ENCODE measurements at regions not wholly inside any gene's neighbourhood (a gene's known extent, or its start where the extent isn't known, plus 50 kb on each side); places are given as distances from the start of the nearest gene placed in this dataset.

DNA sequence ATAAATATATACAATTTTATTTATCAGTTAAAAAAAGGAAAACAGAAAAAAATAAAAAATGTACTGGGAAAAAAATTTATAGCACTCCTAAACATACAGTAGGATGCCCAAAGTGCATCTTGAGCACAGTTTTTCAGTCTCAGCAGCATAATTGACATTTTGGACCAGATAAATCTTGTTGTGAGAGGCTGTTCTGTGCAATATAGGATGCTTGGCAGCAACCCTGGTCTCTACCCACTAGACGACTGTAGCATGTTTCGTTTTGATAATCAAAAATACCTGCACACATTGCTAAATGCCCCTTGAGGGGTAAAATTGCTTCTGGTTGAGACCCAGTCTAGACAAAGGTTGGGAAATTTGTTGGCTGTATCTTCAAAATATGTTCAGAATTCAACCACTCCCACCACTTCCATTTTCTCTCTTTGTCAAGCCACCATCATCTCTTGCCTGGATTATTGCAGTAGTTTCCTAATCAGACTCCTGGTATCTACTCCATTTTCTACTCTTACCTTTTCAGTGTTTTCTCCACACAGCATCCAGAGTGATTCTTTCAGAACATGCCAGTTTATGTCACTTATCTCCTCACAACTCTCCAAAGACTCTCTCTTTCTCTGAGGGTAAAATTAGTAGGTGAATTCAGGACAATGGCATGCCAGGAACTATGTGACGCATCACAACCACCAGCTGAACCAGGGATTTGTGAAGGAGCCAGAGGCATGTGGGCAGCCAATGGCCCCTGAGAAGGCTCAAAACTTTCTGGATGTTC, 91.4 kb downstream of the GPR85 start:
- Histone ChIP-seq H3K9me3 (no peaks in the 10 kb centered on the region), H3K36me3 (ENCODE audit: control insufficient read depth in 2 of 2, extremely low read depth in 1 of 2, insufficient read depth in 1 of 2, low read length in 1 of 2) (no peaks in the 10 kb centered on the region), H3K4me3 (ENCODE audit: control insufficient read depth in 1 of 2, extremely low read depth in 1 of 2, low read length in 1 of 2) (no peak overlapping the region), H3K4me1 (ENCODE audit: control insufficient read depth in 1 of 2, extremely low read depth in 1 of 2, insufficient read depth in 2 of 2, low read length in 2 of 2) (no peaks in the 10 kb centered on the region), H3K27ac (ENCODE audit: low read length) (no peak overlapping the region), H3K27me3 (replicated peaks in 1 of 2; ENCODE audit: control insufficient read depth in 2 of 2, extremely low read depth in 1 of 2, insufficient read depth in 2 of 2, low read length in 1 of 2) (no peaks in the 10 kb centered on the region)
- H3K4me1 Mint-ChIP-seq = no peaks in the 10 kb centered on the region
- no peak for ATAC-seq (replicated peaks in 1 of 4)
- ChIA-PET CTCF (interaction anchor here in 1 of 2 donors (0.7 kb wide), 1 partner anchor 232 kb away, joined by 3 read pairs; no protein-coding TSS in a partner anchor), POLR2A (interaction anchor here in 1 of 2 donors (0.6 kb wide), 1 partner anchor 1102 kb away, joined by 3 read pairs; no protein-coding TSS in a partner anchor)
- H3K4me3 Mint-ChIP-seq = no peak overlapping the region
- WGBS (ENCODE audit: insufficient coverage) = 83% methylated on average over 1 of the region's 3 CpGs
- no peak for DNase-seq
- H3K36me3 Mint-ChIP-seq = no peaks in the 10 kb centered on the region
- no peak overlapping the region for H3K27ac Mint-ChIP-seq
- no peaks in the 10 kb centered on the region for H3K9me3 Mint-ChIP-seq
- H3K27me3 Mint-ChIP-seq = peaks cover 4 to 15% of the 10 kb centered on the region in 2 donors

DNA sequence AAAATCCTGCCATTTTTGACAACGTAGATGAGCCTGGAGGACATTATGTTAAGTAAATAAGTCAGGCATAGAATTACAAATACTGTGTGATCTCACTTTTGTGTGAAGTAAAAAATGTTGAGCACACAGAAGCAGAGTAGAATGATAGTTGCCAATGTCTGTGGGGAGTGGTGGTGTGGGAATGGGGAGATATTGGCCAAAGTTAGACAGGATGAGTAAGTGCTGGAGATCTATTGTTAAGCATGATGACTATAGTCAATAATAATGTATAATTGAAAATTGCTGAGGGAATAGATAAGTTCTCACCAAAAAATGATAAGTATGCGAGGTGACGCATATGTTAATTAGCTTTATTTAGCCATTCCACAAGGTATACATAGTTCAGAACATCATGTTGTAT, 92.0 kb downstream of the GPR85 start:
- ChIA-PET CTCF (no interaction called here), POLR2A (no interaction called here)
- no peak overlapping the region for H3K27ac Mint-ChIP-seq
- H3K9me3 Mint-ChIP-seq = no peaks in the 10 kb centered on the region
- no peak overlapping the region for H3K4me3 Mint-ChIP-seq
- H3K27me3 Mint-ChIP-seq = peaks cover 4 to 15% of the 10 kb centered on the region in 2 donors
- Histone ChIP-seq H3K4me1 (ENCODE audit: control insufficient read depth in 1 of 2, extremely low read depth in 1 of 2, insufficient read depth in 2 of 2, low read length in 2 of 2) (no peaks in the 10 kb centered on the region), H3K27ac (ENCODE audit: low read length) (no peak overlapping the region), H3K9me3 (no peaks in the 10 kb centered on the region), H3K27me3 (replicated peaks in 1 of 2; ENCODE audit: control insufficient read depth in 2 of 2, extremely low read depth in 1 of 2, insufficient read depth in 2 of 2, low read length in 1 of 2) (no peaks in the 10 kb centered on the region), H3K36me3 (ENCODE audit: control insufficient read depth in 2 of 2, extremely low read depth in 1 of 2, insufficient read depth in 1 of 2, low read length in 1 of 2) (no peaks in the 10 kb centered on the region), H3K4me3 (ENCODE audit: control insufficient read depth in 1 of 2, extremely low read depth in 1 of 2, low read length in 1 of 2) (no peak overlapping the region)
- no peak for ATAC-seq (replicated peaks in 1 of 4)
- no peaks in the 10 kb centered on the region for H3K36me3 Mint-ChIP-seq
- DNase-seq = no peak
- no peaks in the 10 kb centered on the region for H3K4me1 Mint-ChIP-seq
- WGBS (ENCODE audit: insufficient coverage) = 70% methylated on average over 1 of the region's 3 CpGs

DNA sequence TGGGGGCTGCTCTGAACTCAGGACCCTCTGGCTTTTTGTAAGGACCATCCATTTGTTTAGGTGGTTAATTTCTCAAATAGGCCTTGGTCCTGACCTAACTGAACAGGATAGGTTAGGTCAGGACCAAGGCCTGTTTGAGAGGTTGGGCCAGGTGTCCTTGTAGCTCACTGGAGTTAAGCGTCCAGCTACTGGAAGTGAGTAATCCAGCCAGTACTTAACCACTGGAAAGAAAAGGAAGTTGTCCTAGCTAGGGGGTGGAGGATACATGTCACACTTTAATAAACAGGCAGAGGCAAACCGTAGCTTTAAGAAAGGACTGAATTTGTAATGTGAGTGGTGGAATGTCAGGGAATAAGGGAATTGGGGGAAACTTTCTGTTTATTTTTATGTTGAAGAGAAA, 96.0 kb downstream of the GPR85 start:
- ChIA-PET CTCF (no interaction called here), POLR2A (no interaction called here)
- Histone ChIP-seq H3K4me3 (ENCODE audit: control insufficient read depth in 1 of 2, extremely low read depth in 1 of 2, low read length in 1 of 2) (no peak overlapping the region), H3K9me3 (no peaks in the 10 kb centered on the region), H3K36me3 (ENCODE audit: control insufficient read depth in 2 of 2, extremely low read depth in 1 of 2, insufficient read depth in 1 of 2, low read length in 1 of 2) (no peaks in the 10 kb centered on the region), H3K4me1 (ENCODE audit: control insufficient read depth in 1 of 2, extremely low read depth in 1 of 2, insufficient read depth in 2 of 2, low read length in 2 of 2) (no peaks in the 10 kb centered on the region), H3K27me3 (replicated peaks in 1 of 2; ENCODE audit: control insufficient read depth in 2 of 2, extremely low read depth in 1 of 2, insufficient read depth in 2 of 2, low read length in 1 of 2) (no peaks in the 10 kb centered on the region), H3K27ac (ENCODE audit: low read length) (no peak overlapping the region)
- Mint-ChIP-seq H3K4me3 (no peak overlapping the region), H3K9me3 (no peaks in the 10 kb centered on the region), H3K4me1 (no peaks in the 10 kb centered on the region), H3K36me3 (no peaks in the 10 kb centered on the region), H3K27ac (no peak overlapping the region), H3K27me3 (peaks cover 13 to 24% of the 10 kb centered on the region in 2 donors)
- DNase-seq (no peak), ATAC-seq (replicated peaks in 1 of 4) (no peak)
- 33% methylated on average over 1 of the region's 2 CpGs for WGBS (ENCODE audit: insufficient coverage)

DNA sequence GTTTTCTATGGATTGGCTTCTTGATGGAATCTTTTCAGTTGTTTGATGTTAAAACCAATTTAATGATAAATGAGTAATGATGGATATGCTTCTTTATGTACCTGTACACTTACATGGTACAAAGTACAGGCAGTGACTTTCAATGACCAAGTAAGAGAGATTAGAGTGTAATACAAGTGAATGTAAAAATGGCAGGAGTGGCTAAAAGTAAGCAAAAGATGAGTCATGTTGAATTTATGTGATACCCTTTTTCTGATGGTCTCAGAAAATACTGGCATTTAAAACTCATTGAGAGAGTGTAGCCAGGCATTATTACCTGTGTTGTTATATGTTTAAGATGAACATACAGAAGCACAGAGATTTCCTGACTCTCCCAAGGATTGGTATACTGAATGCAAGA, 97.1 kb downstream of the GPR85 start:
- ATAC-seq (replicated peaks in 1 of 4) = no peak

DNA sequence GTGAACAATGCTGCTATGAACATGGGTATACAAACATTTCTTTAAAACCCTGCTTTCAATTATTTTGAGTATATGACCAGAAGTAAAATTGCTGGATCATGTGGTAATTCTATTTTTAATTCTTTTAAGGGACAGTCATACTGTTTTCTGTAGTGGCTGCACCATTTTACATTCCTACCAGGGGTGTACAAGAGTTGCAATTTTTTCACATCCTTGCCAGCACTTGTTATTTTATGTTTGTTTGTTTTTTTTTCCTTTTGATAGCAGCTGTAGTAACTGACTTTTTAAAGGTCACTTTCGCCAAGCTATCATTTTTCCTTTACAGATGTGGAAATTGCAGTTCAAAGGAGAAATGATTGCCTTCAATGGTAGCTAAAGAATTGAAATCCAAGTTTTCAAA, 99.5 kb downstream of the GPR85 start:
- no peaks in the 10 kb centered on the region for H3K36me3 ChIP-seq (ENCODE audit: control insufficient read depth in 2 of 2, extremely low read depth in 1 of 2, insufficient read depth in 1 of 2, low read length in 1 of 2)
- DNase-seq = no peak
- no peak overlapping the region for H3K4me3 ChIP-seq (ENCODE audit: control insufficient read depth in 1 of 2, extremely low read depth in 1 of 2, low read length in 1 of 2)
- H3K4me3 Mint-ChIP-seq = no peak overlapping the region
- no peaks in the 10 kb centered on the region for H3K36me3 Mint-ChIP-seq
- H3K4me1 ChIP-seq (ENCODE audit: control insufficient read depth in 1 of 2, extremely low read depth in 1 of 2, insufficient read depth in 2 of 2, low read length in 2 of 2) = no peaks in the 10 kb centered on the region
- H3K9me3 ChIP-seq = no peaks in the 10 kb centered on the region
- ChIA-PET POLR2A (no interaction called here), CTCF (no interaction called here)
- H3K27me3 Mint-ChIP-seq = peaks cover 14 to 21% of the 10 kb centered on the region in 2 donors
- no peaks in the 10 kb centered on the region for H3K4me1 Mint-ChIP-seq
- WGBS (ENCODE audit: insufficient coverage) = no CpG with 5 or more reads among the region's 1 CpG
- ATAC-seq (replicated peaks in 1 of 4) = no peak
- no peaks in the 10 kb centered on the region for H3K9me3 Mint-ChIP-seq
- no peaks in the 10 kb centered on the region for H3K27me3 ChIP-seq (replicated peaks in 1 of 2; ENCODE audit: control insufficient read depth in 2 of 2, extremely low read depth in 1 of 2, insufficient read depth in 2 of 2, low read length in 1 of 2)
- H3K27ac Mint-ChIP-seq = no peak overlapping the region
- H3K27ac ChIP-seq (ENCODE audit: low read length) = no peak overlapping the region

More for the DNA sequence above, 97.1 kb downstream of the GPR85 start:
- H3K36me3 Mint-ChIP-seq = no peaks in the 10 kb centered on the region
- DNase-seq = no peak
- no peaks in the 10 kb centered on the region for H3K9me3 Mint-ChIP-seq
- H3K4me3 Mint-ChIP-seq = no peak overlapping the region
- no peaks in the 10 kb centered on the region for H3K4me1 ChIP-seq (ENCODE audit: control insufficient read depth in 1 of 2, extremely low read depth in 1 of 2, insufficient read depth in 2 of 2, low read length in 2 of 2)
- H3K4me1 Mint-ChIP-seq = no peaks in the 10 kb centered on the region
- H3K9me3 ChIP-seq = no peaks in the 10 kb centered on the region
- no peak overlapping the region for H3K27ac Mint-ChIP-seq
- H3K36me3 ChIP-seq (ENCODE audit: control insufficient read depth in 2 of 2, extremely low read depth in 1 of 2, insufficient read depth in 1 of 2, low read length in 1 of 2) = no peaks in the 10 kb centered on the region
- no peak overlapping the region for H3K4me3 ChIP-seq (ENCODE audit: control insufficient read depth in 1 of 2, extremely low read depth in 1 of 2, low read length in 1 of 2)
- ChIA-PET POLR2A (no interaction called here), CTCF (no interaction called here)
- H3K27ac ChIP-seq (ENCODE audit: low read length) = no peak overlapping the region
- H3K27me3 Mint-ChIP-seq = peaks cover 14 to 24% of the 10 kb centered on the region in 2 donors
- H3K27me3 ChIP-seq (replicated peaks in 1 of 2; ENCODE audit: control insufficient read depth in 2 of 2, extremely low read depth in 1 of 2, insufficient read depth in 2 of 2, low read length in 1 of 2) = no peaks in the 10 kb centered on the region

DNA sequence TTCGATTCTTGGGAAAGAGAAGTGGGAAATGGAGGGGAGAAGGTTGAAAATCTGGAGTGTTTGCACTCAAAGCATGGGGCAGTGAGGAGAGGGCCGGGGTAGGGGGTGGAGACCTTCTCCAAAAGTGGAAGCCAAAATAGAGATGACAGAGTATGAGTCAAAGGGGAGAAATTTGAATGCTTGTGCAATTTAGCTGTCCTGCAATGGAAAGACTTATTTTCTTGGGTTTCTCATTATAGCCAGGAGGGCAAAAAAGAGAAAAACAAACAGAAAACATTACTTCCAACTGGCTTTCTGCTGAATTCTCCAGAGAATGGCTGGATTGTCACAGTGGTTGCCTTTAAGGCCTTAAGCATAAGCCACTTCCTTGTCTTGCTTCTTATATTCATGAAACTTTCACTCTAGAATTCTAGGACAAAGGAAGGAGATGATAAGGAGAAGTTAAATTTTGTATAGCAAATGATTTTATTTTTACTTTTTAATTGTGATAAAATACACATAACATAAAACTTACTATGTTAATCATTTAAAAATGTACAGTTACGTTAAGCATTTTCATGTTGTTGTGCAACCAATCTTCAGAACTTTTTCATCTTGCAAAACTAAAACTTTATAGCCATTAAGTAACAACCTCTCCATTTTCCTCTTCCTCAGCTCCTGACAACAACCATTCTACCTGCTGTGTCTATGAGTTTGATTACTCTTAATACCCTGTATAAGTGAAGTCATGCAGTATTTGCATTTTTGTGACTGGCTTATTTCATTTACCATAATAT, 100.2 kb downstream of the GPR85 start:
- CTCF ChIA-PET = no interaction called here
- H3K27me3 Mint-ChIP-seq = peaks cover 14 to 21% of the 10 kb centered on the region in 2 donors

More for the DNA sequence above, 100.2 kb downstream of the GPR85 start:
- ATAC-seq (replicated peaks in 1 of 4) (no peak), DNase-seq (no peak)
- no peak overlapping the region for H3K4me3 Mint-ChIP-seq
- 31% methylated on average over 2 of the region's 3 CpGs for WGBS (ENCODE audit: insufficient coverage)
- H3K36me3 ChIP-seq (ENCODE audit: control insufficient read depth in 2 of 2, extremely low read depth in 1 of 2, insufficient read depth in 1 of 2, low read length in 1 of 2) = no peaks in the 10 kb centered on the region
- no peaks in the 10 kb centered on the region for H3K9me3 Mint-ChIP-seq
- H3K27ac Mint-ChIP-seq = no peak overlapping the region
- POLR2A ChIA-PET = no interaction called here
- no peak overlapping the region for H3K4me3 ChIP-seq (ENCODE audit: control insufficient read depth in 1 of 2, extremely low read depth in 1 of 2, low read length in 1 of 2)
- no peaks in the 10 kb centered on the region for H3K9me3 ChIP-seq
- no peak overlapping the region for H3K27ac ChIP-seq (ENCODE audit: low read length)
- no peaks in the 10 kb centered on the region for H3K27me3 ChIP-seq (replicated peaks in 1 of 2; ENCODE audit: control insufficient read depth in 2 of 2, extremely low read depth in 1 of 2, insufficient read depth in 2 of 2, low read length in 1 of 2)
- H3K4me1 ChIP-seq (ENCODE audit: control insufficient read depth in 1 of 2, extremely low read depth in 1 of 2, insufficient read depth in 2 of 2, low read length in 2 of 2) = no peaks in the 10 kb centered on the region
- no peaks in the 10 kb centered on the region for H3K36me3 Mint-ChIP-seq
- no peaks in the 10 kb centered on the region for H3K4me1 Mint-ChIP-seq

Data from T-cell (primary cell).